ENCODE measurements at regions not wholly inside any gene's neighbourhood (a gene's known extent, or its start where the extent isn't known, plus 50 kb on each side); places are given as distances from the start of the nearest gene placed in this dataset.

GRCh38 chrX:6701085-6701484 lies 166.2 kb upstream of the VCX3A start:
- no TSS peak for BruUV-seq (replicated peaks)
- Mint-ChIP-seq H3K27me3 (ENCODE audit: insufficient read depth, unreplicated experiment) (no peaks in the 10 kb centered on the region), H3K4me3 (ENCODE audit: unreplicated experiment) (no peak overlapping the region), H3K27ac (ENCODE audit: unreplicated experiment) (no peak overlapping the region), H3K4me1 (ENCODE audit: low read depth, unreplicated experiment) (no peaks in the 10 kb centered on the region), H3K36me3 (ENCODE audit: insufficient read depth, unreplicated experiment) (no peaks in the 10 kb centered on the region), H3K9me3 (ENCODE audit: unreplicated experiment) (peaks cover 15% of the 10 kb centered on the region)
- TF ChIP-seq, protein P1, sequence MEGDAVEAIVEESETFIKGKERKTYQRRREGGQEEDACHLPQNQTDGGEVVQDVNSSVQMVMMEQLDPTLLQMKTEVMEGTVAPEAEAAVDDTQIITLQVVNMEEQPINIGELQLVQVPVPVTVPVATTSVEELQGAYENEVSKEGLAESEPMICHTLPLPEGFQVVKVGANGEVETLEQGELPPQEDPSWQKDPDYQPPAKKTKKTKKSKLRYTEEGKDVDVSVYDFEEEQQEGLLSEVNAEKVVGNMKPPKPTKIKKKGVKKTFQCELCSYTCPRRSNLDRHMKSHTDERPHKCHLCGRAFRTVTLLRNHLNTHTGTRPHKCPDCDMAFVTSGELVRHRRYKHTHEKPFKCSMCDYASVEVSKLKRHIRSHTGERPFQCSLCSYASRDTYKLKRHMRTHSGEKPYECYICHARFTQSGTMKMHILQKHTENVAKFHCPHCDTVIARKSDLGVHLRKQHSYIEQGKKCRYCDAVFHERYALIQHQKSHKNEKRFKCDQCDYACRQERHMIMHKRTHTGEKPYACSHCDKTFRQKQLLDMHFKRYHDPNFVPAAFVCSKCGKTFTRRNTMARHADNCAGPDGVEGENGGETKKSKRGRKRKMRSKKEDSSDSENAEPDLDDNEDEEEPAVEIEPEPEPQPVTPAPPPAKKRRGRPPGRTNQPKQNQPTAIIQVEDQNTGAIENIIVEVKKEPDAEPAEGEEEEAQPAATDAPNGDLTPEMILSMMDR (IDR thresholded peaks at IDR 0.05; ENCODE audit: insufficient read depth in 1 of 2, low read depth in 1 of 2, low read length in 1 of 2, severe bottlenecking in 1 of 2, unreplicated experiment in 1 of 2), result no peak
- POLR2A ChIA-PET, result no interaction called here
- no peak for DNase-seq
- Histone ChIP-seq H3K4me1 (no peaks in the 10 kb centered on the region), H3K36me3 (ENCODE audit: control insufficient read depth, insufficient read depth, low read length) (no peaks in the 10 kb centered on the region), H3K4me3 (ENCODE audit: low read depth, low read length) (no peak overlapping the region), H3K9me3 (no peaks in the 10 kb centered on the region), H3K27me3 (replicated peaks; ENCODE audit: control insufficient read depth, insufficient read depth, low read length) (no peaks in the 10 kb centered on the region)
- intact Hi-C loops (cut with micrococcal nuclease; ENCODE audit: unreplicated experiment), result no loop called here
- CTCF ChIA-PET, result no interaction called here

DNA sequence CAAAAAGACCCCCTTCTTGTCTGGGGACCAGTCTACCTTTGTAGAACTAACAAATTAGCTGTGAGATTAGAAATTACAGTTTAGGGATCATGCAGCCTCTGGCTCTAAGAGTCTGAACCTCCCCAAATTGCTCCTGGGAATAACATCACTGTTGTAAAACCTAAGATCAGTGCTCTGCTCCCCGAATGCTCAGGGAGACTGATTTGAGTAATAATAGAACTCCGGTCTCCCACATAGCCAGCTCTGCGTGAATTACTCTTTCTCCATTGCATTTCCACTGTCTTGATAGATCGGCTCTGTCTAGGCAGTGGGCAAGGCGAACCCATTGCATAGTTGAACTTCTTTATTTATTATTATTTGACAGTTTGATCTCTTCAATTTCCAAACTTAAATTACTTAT lies 160.8 kb upstream of the VCX3A start:
- TF ChIP-seq, protein P1 (IDR thresholded peaks at IDR 0.05; ENCODE audit: insufficient read depth in 1 of 2, low read depth in 1 of 2, low read length in 1 of 2, severe bottlenecking in 1 of 2, unreplicated experiment in 1 of 2), result no peak
- CTCF ChIA-PET, result no interaction called here
- Histone ChIP-seq H3K4me3 (ENCODE audit: low read depth, low read length) (no peak overlapping the region), H3K36me3 (ENCODE audit: control insufficient read depth, insufficient read depth, low read length) (no peaks in the 10 kb centered on the region), H3K4me1 (no peaks in the 10 kb centered on the region), H3K27me3 (replicated peaks; ENCODE audit: control insufficient read depth, insufficient read depth, low read length) (no peaks in the 10 kb centered on the region), H3K9me3 (no peaks in the 10 kb centered on the region)
- POLR2A ChIA-PET, result no interaction called here
- no TSS peak for BruUV-seq (replicated peaks)
- intact Hi-C loops (cut with micrococcal nuclease; ENCODE audit: unreplicated experiment), result no loop called here
- no peak for DNase-seq
- no peaks in the 10 kb centered on the region for H3K27me3 Mint-ChIP-seq (ENCODE audit: insufficient read depth, unreplicated experiment)
- no peaks in the 10 kb centered on the region for H3K4me1 Mint-ChIP-seq (ENCODE audit: low read depth, unreplicated experiment)
- H3K27ac Mint-ChIP-seq (ENCODE audit: unreplicated experiment), result no peak overlapping the region
- H3K9me3 Mint-ChIP-seq (ENCODE audit: unreplicated experiment), result peaks cover 15% of the 10 kb centered on the region
- H3K4me3 Mint-ChIP-seq (ENCODE audit: unreplicated experiment), result no peak overlapping the region
- H3K36me3 Mint-ChIP-seq (ENCODE audit: insufficient read depth, unreplicated experiment), result no peaks in the 10 kb centered on the region

DNA sequence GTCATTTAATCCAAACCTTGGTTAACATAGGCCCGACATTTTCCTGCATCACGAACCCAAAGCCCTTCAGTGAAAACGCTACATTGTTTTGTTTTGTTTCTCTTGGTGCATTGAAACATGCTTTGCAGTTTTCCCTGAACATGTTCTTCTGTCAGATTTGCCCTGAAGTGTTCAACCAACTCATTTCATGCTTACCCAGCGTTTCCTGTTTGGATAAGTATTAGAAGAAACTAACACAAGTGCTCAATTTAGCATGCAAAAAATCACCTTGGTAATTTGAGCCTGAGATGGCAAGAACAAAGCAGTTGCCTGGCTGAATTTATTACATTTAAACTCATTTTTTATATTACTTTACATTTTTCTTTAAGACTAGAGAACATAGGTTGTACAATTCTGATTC lies 160.1 kb upstream of the VCX3A start:
- Histone ChIP-seq H3K27me3 (replicated peaks; ENCODE audit: control insufficient read depth, insufficient read depth, low read length) (no peaks in the 10 kb centered on the region), H3K36me3 (ENCODE audit: control insufficient read depth, insufficient read depth, low read length) (no peaks in the 10 kb centered on the region), H3K4me1 (no peaks in the 10 kb centered on the region), H3K9me3 (no peaks in the 10 kb centered on the region), H3K4me3 (ENCODE audit: low read depth, low read length) (no peak overlapping the region)
- TF ChIP-seq, protein P1 (IDR thresholded peaks at IDR 0.05; ENCODE audit: insufficient read depth in 1 of 2, low read depth in 1 of 2, low read length in 1 of 2, severe bottlenecking in 1 of 2, unreplicated experiment in 1 of 2), result no peak
- Mint-ChIP-seq H3K27me3 (ENCODE audit: insufficient read depth, unreplicated experiment) (no peaks in the 10 kb centered on the region), H3K9me3 (ENCODE audit: unreplicated experiment) (peaks cover 15% of the 10 kb centered on the region), H3K4me1 (ENCODE audit: low read depth, unreplicated experiment) (no peaks in the 10 kb centered on the region), H3K4me3 (ENCODE audit: unreplicated experiment) (no peak overlapping the region), H3K27ac (ENCODE audit: unreplicated experiment) (no peak overlapping the region), H3K36me3 (ENCODE audit: insufficient read depth, unreplicated experiment) (no peaks in the 10 kb centered on the region)
- ChIA-PET POLR2A (no interaction called here), CTCF (no interaction called here)
- BruUV-seq (replicated peaks), result no TSS peak
- no peak for DNase-seq
- intact Hi-C loops (cut with micrococcal nuclease; ENCODE audit: unreplicated experiment), result no loop called here

All from Caco-2 (cell line).